HCT116 (cell line): ENCODE measurements at regions not wholly inside any gene's neighbourhood (a gene's known extent, or its start where the extent isn't known, plus 50 kb on each side); places are given as distances from the start of the nearest gene placed in this dataset.

ENCODE experiments used
- CEBPB ChIP-seq: IDR thresholded peaks from 2 replicates; pipeline ENCODE4 v1.6.1; 2012; ENCODE audit warnings: low read depth
- CTCF ChIP-seq, 3 experiments: fragments of 200-600 bp in 1 of 3; sonication (generic) in 1 of 3; IDR thresholded peaks in 2 of 3; conservative IDR thresholded peaks in 1 of 3; 2 replicates each; pipeline ENCODE4 v1.5.1; 2012 to 2017; ENCODE audit warnings: low read depth in 2 of 3, low read length in 2 of 3, antibody characterized with exemption in 1 of 3, borderline replicate concordance in 1 of 3, control low read depth in 1 of 3, mild to moderate bottlenecking in 1 of 3, mixed read lengths in 1 of 3, mixed run types in 1 of 3, moderate library complexity in 1 of 3; ENCODE audit not compliant: insufficient read depth in 1 of 3
- EZH2 ChIP-seq: fragments of 200-600 bp; sonication (generic); IDR thresholded peaks from 2 replicates; pipeline ENCODE4 v1.6.1; 2017; ENCODE audit warnings: antibody characterized with exemption, mixed run types
- REST ChIP-seq: IDR thresholded peaks from 2 replicates; pipeline ENCODE4 v1.6.1; 2012; ENCODE audit warnings: low read depth

- TF ChIP-seq CTCF (IDR thresholded peaks at IDR 0.05 in 2 of 3, conservative IDR thresholded peaks at IDR 0.05 in 1 of 3; ENCODE audit: borderline replicate concordance in 1 of 3, insufficient read depth in 1 of 3, low read depth in 2 of 3, low read length in 2 of 3) (no peak), CEBPB (no peak), EZH2 (no peak), REST (no peak)
Measured at GRCh38 chr2:217079165-217079564, 219.3 kb upstream of the TNP1 start.
